ENCODE measurements at regions not wholly inside any gene's neighbourhood (a gene's known extent, or its start where the extent isn't known, plus 50 kb on each side); places are given as distances from the start of the nearest gene placed in this dataset.

DNA sequence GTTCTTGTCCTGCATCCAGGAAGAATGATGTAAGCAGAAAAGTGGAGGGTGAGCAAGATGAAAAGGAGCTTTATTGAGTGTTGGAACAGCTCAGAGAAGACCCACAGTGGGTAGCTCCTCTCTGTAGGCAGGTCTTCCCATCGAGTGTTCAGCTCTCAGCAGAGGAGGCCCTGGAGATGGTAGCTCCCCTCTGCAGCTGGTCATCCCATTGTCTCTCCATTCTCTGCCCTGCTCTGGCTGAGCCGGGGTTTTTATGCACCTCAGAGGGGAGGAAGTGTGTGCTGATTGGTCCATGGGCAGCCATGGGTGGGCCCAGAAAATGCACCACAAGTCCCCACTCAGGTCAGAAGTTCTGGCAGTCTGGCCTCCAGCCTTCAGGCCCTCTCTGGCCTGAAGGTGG, 713.7 kb downstream of the MATN1 start:
- peaks cover 0 to 25% (median 0%) of the 10 kb centered on the region in 4 donors for H3K27me3 ChIP-seq
- TF ChIP-seq POLR2A (IDR thresholded peaks at IDR 0.05; ENCODE audit: low read depth) (no peak), EP300 (IDR thresholded peaks at IDR 0.05) (no peak), POLR2AphosphoS5 (IDR thresholded peaks at IDR 0.05) (no peak)
- TF ChIP-seq, protein P1, sequence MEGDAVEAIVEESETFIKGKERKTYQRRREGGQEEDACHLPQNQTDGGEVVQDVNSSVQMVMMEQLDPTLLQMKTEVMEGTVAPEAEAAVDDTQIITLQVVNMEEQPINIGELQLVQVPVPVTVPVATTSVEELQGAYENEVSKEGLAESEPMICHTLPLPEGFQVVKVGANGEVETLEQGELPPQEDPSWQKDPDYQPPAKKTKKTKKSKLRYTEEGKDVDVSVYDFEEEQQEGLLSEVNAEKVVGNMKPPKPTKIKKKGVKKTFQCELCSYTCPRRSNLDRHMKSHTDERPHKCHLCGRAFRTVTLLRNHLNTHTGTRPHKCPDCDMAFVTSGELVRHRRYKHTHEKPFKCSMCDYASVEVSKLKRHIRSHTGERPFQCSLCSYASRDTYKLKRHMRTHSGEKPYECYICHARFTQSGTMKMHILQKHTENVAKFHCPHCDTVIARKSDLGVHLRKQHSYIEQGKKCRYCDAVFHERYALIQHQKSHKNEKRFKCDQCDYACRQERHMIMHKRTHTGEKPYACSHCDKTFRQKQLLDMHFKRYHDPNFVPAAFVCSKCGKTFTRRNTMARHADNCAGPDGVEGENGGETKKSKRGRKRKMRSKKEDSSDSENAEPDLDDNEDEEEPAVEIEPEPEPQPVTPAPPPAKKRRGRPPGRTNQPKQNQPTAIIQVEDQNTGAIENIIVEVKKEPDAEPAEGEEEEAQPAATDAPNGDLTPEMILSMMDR (IDR thresholded peaks at IDR 0.05), result no peak
- intact Hi-C loops (cut with DNase I), result no loop called here
- no peaks in the 10 kb centered on the region for H3K9me3 ChIP-seq
- no peaks in the 10 kb centered on the region for H3K4me1 ChIP-seq
- WGBS, result 61% methylated on average over 2 of the region's 2 CpGs
- no peaks in the 10 kb centered on the region for H3K36me3 ChIP-seq
- DNase-seq (ENCODE audit: extremely low spot score), result peak; percentile 68
- no peak overlapping the region for H3K27ac ChIP-seq (replicated peaks in 1 of 4)
- H3K4me3 ChIP-seq, result no peak overlapping the region

DNA sequence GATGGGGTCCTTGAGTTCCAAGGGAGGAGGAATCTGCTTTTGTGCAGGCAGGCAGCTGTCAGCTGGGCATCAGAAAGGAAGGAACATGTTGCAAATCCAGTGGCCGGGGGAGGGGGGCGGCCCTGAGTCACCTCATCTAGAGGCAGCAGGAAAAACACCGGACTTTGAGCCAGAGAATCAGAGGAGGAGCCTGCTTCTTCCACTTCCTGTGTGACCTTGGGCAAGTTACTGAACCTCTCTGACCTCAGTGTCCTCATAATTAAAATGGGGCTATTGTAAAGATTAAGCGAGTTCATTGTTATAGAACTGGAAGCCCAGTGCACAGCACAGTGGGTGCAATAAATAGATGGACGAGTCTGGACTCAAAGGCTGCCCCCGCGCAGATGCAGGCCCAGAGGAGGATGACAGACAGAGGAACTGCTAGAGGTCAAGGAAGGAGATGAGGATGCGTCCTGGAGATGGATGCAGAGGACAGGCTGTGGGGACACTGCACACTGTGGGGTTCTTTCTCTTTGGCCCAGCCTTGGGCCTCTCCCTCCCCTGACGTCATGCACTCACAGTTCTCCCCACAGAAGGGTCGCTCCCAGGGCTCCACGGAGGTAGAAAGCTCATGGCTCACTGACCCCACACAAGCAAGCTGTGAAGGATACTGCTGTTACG, 714.3 kb downstream of the MATN1 start:
- H3K4me3 ChIP-seq, result no peak overlapping the region
- no peaks in the 10 kb centered on the region for H3K4me1 ChIP-seq
- intact Hi-C loops (cut with DNase I), result no loop called here
- TF ChIP-seq POLR2A (IDR thresholded peaks at IDR 0.05; ENCODE audit: low read depth) (no peak), EP300 (IDR thresholded peaks at IDR 0.05) (no peak), POLR2AphosphoS5 (IDR thresholded peaks at IDR 0.05) (no peak)
- TF ChIP-seq, protein P1 (IDR thresholded peaks at IDR 0.05), result no peak
- H3K27me3 ChIP-seq, result peaks cover 0 to 25% (median 0%) of the 10 kb centered on the region in 4 donors
- no peak overlapping the region for H3K27ac ChIP-seq (replicated peaks in 1 of 4)
- no peaks in the 10 kb centered on the region for H3K9me3 ChIP-seq
- WGBS, result 76% methylated on average over 10 of the region's 12 CpGs
- DNase-seq (ENCODE audit: extremely low spot score), result peak; percentile 62
- H3K36me3 ChIP-seq, result no peaks in the 10 kb centered on the region

DNA sequence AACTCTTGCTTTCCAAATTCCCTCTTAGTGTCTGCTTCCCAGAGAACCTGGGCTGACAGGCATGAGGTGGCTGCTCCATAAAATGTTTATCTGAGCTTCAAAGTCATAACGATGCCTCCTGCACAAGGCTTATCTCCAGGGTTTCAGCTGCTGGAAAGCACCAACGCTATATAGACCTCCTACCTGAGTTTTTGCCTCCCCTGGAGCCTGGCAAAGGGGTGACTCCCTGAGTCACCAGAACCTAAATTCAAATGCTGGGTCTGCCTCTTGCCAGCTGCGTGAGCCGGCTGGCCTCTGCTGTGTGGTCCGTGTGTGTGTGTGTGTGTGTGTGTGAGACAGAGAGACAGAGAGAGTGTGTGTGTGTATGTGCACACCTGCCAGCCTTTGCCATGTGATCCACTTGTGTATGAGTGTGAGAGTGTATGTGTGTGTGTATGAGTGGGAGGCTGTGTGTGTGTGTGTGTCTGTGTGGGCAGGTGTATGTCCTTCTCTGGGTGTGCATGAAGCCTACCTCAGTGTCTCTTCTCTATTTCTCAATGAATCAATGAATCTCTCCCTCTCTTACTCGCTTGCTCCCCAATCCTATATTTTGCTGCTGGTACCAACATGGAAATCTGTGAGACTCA, 714.9 kb downstream of the MATN1 start:
- H3K27ac ChIP-seq (replicated peaks in 1 of 4), result no peak overlapping the region
- no peaks in the 10 kb centered on the region for H3K4me1 ChIP-seq
- DNase-seq (ENCODE audit: extremely low spot score), result peak; percentile 86
- 59% methylated on average over 6 of the region's 6 CpGs for whole genome bisulfite sequencing
- TF ChIP-seq, protein P1 (IDR thresholded peaks at IDR 0.05), result no peak
- TF ChIP-seq POLR2A (IDR thresholded peaks at IDR 0.05; ENCODE audit: low read depth), result no peak
- no peak for TF ChIP-seq EP300 (IDR thresholded peaks at IDR 0.05)
- no peak for TF ChIP-seq POLR2AphosphoS5 (IDR thresholded peaks at IDR 0.05)
- no peaks in the 10 kb centered on the region for H3K9me3 ChIP-seq
- H3K4me3 ChIP-seq, result no peak overlapping the region
- intact Hi-C loops (cut with DNase I), result no loop called here
- H3K36me3 ChIP-seq, result no peaks in the 10 kb centered on the region
- peaks cover 0 to 22% (median 0%) of the 10 kb centered on the region in 4 donors for H3K27me3 ChIP-seq

DNA sequence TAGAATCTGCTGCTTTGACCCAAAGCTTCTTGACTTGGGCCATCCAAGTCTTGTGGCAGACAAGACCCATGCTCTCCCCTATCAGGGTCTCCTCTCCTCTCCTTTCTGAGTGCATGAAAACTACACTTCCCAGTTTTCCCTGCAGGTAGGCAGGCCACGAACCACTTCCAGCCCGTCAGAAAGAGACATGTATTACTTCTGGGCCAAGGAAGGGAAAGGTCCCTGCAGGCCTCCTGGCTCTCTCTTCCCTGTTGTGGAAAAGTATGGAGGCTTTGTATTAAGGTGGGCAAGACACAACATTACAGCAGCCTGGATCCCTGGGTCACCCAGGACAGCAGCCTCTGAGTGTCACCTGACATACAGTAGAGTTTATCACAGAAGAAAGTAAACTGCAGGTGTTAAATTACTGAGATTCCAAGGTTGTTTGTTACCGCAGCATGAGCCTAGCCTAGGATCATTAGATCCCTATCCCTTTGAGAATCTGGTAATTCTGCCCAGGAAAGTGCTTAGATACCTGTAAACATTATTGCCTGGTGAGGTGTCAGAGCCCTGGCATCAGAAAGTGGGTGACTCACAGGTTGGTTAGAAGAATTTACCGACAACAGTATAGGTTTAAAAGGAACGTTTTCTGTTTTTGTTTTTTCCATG, 717.3 kb downstream of the MATN1 start:
- no peaks in the 10 kb centered on the region for H3K36me3 ChIP-seq
- no peak overlapping the region for H3K4me3 ChIP-seq
- no peak for TF ChIP-seq EP300 (IDR thresholded peaks at IDR 0.05)
- no peak for TF ChIP-seq POLR2AphosphoS5 (IDR thresholded peaks at IDR 0.05)
- no peak for TF ChIP-seq POLR2A (IDR thresholded peaks at IDR 0.05; ENCODE audit: low read depth)
- TF ChIP-seq, protein P1 (IDR thresholded peaks at IDR 0.05), result no peak
- peaks cover 0 to 5% (median 0%) of the 10 kb centered on the region in 4 donors for H3K27me3 ChIP-seq
- no peaks in the 10 kb centered on the region for H3K9me3 ChIP-seq
- intact Hi-C loops (cut with DNase I), result no loop called here
- H3K4me1 ChIP-seq, result no peaks in the 10 kb centered on the region
- no peak overlapping the region for H3K27ac ChIP-seq (replicated peaks in 1 of 4)
- peak; percentile 78 for DNase-seq (ENCODE audit: extremely low spot score)
- WGBS, result 47% methylated on average over 5 of the region's 5 CpGs

Measured in esophagus muscularis mucosa (tissue), 4 donors.